HCT116 (cell line): ENCODE measurements at regions not wholly inside any gene's neighbourhood (a gene's known extent, or its start where the extent isn't known, plus 50 kb on each side); places are given as distances from the start of the nearest gene placed in this dataset.

ENCODE experiments used
- ATAC-seq: fragments of 200-7000 bp; cut with Tn5 transposase; 2 replicates; pipeline ENCODE4 v1.9.1; 2020; ENCODE audit warnings: mild to moderate bottlenecking, moderate library complexity
- BruUV-seq: library from RNA; stranded (reverse); fragments of 400-500 nt; replicated peaks from 2 replicates; lab custom pipeline; 2021; lab: Mats Ljungman, UMichigan
- CTCF ChIA-PET: fragments of 300-600 bp; sonication (Branson Sonifier 250); formaldehyde crosslinking; loops from one replicate; lab custom pipeline; 2021; ENCODE audit warnings: antibody characterized with exemption; lab: Charles Lee
- POLR2A ChIA-PET: fragments of 300-600, 350-600 bp; sonication (Branson Sonifier 250); formaldehyde crosslinking; loops from one replicate; lab custom pipeline; 2021; ENCODE audit warnings: antibody characterized with exemption; lab: Charles Lee
- RAD21 ChIA-PET, 2 experiments: fragments of 300-600 bp; sonication (Branson Sonifier 250); formaldehyde crosslinking; loops; one replicate each; lab custom pipeline; 2023; ENCODE audit warnings: low total read pairs in 2 of 2; ENCODE audit not compliant: uncharacterized antibody in 2 of 2, unreplicated experiment in 2 of 2, low non-redundant PET in 1 of 2; lab: Charles Lee
- DNase-seq: peaks from one replicate; pipeline ENCODE4 v3.0.0-alpha.2; 2010; ENCODE audit warnings: low read depth, low spot score
- H2AFZ ChIP-seq: fragments of 200-600 bp; shearing (Covaris generic), sonication (generic); 2 replicates; pipeline ENCODE4 v1.6.1; 2017; ENCODE audit warnings: low read depth, mixed run types, mixed read lengths, antibody characterized with exemption, low read length; ENCODE audit not compliant: poor library complexity, severe bottlenecking
- H3K27ac ChIP-seq: 2 replicates; pipeline ENCODE4 v1.5.1; 2012; ENCODE audit warnings: low read depth, low read length
- H3K27me3 ChIP-seq: fragments of 200-600 bp; sonication (generic); 2 replicates; pipeline ENCODE4 v1.6.1; 2016; ENCODE audit warnings: mixed run types, low read length, mixed read lengths; ENCODE audit not compliant: insufficient read depth
- H3K36me3 ChIP-seq, 2 experiments: fragments of 200-500 bp in 1 of 2; fragments of 200-600 bp in 1 of 2; sonication (Bioruptor generic) in 1 of 2; sonication (generic) in 1 of 2; 2 replicates each; pipeline versions ENCODE4 v1.5.1 to v1.6.1; 2014 to 2016; ENCODE audit warnings: low read length in 2 of 2, inconsistent platforms in 1 of 2, mixed read lengths in 1 of 2, mixed run types in 1 of 2; ENCODE audit not compliant: insufficient read depth in 2 of 2, control insufficient read depth in 1 of 2
- H3K4me1 ChIP-seq, 2 experiments: fragments of 200-600 bp in 1 of 2; sonication (generic) in 1 of 2; 2 replicates each; pipeline versions ENCODE4 v1.5.1 to v1.6.1; 2012 to 2017; ENCODE audit warnings: low read length in 2 of 2, inconsistent platforms in 1 of 2, mild to moderate bottlenecking in 1 of 2, mixed read lengths in 1 of 2, mixed run types in 1 of 2, moderate library complexity in 1 of 2; ENCODE audit not compliant: insufficient read depth in 2 of 2, control insufficient read depth in 1 of 2
- H3K4me2 ChIP-seq: fragments of 200-600 bp; sonication (generic); 2 replicates; pipeline ENCODE4 v1.6.1; 2017; ENCODE audit warnings: mixed run types, low read length, mixed read lengths
- H3K4me3 ChIP-seq, 2 experiments: fragments of 200-600 bp in 1 of 2; sonication (generic) in 1 of 2; replicated peaks in 1 of 2; 2 replicates each; pipeline ENCODE4 v1.5.1; 2011 to 2016; ENCODE audit warnings: low read length in 2 of 2, control low read depth in 1 of 2, low read depth in 1 of 2, mild to moderate bottlenecking in 1 of 2, mixed read lengths in 1 of 2, mixed run types in 1 of 2
- H3K79me2 ChIP-seq: fragments of 200-600 bp; sonication (generic); 2 replicates; pipeline ENCODE4 v1.6.1; 2017; ENCODE audit warnings: mild to moderate bottlenecking, mixed run types, low read length, moderate library complexity, mixed read lengths; ENCODE audit not compliant: insufficient read depth
- H3K9ac ChIP-seq: fragments of 200-600 bp; sonication (generic); 2 replicates; pipeline ENCODE4 v1.6.1; 2016; ENCODE audit warnings: low read length, mixed read lengths
- H3K9me2 ChIP-seq: fragments of 200-600 bp; sonication (generic), shearing (Covaris generic); 2 replicates; pipeline ENCODE4 v1.6.1; 2017; ENCODE audit warnings: mixed run types, mild to moderate bottlenecking, moderate library complexity; ENCODE audit not compliant: insufficient read depth
- H3K9me3 ChIP-seq, 2 experiments: fragments of 200-500 bp in 1 of 2; fragments of 200-600 bp in 1 of 2; sonication (Bioruptor generic) in 1 of 2; sonication (generic) in 1 of 2; 2 replicates each; pipeline ENCODE4 v1.6.1; 2014 to 2017; ENCODE audit warnings: low read length in 2 of 2, mixed read lengths in 2 of 2, inconsistent platforms in 1 of 2, low read depth in 1 of 2, mild to moderate bottlenecking in 1 of 2, mixed run types in 1 of 2, moderate library complexity in 1 of 2; ENCODE audit not compliant: control insufficient read depth in 1 of 2, insufficient read depth in 1 of 2
- H4K20me1 ChIP-seq: fragments of 200-600 bp; sonication (generic), shearing (Covaris generic); 2 replicates; pipeline ENCODE4 v1.6.1; 2017; ENCODE audit warnings: mixed run types, mild to moderate bottlenecking, moderate library complexity; ENCODE audit not compliant: insufficient read depth
- CBX3 ChIP-seq: IDR thresholded peaks from 2 replicates; pipeline ENCODE4 v1.6.1; 2012; ENCODE audit warnings: low read depth
- CEBPB ChIP-seq: IDR thresholded peaks from 2 replicates; pipeline ENCODE4 v1.6.1; 2012; ENCODE audit warnings: low read depth
- ELF1 ChIP-seq: IDR thresholded peaks from 2 replicates; pipeline ENCODE4 v1.6.1; 2012; ENCODE audit warnings: low read depth, borderline replicate concordance
- EZH2 ChIP-seq: fragments of 200-600 bp; sonication (generic); IDR thresholded peaks from 2 replicates; pipeline ENCODE4 v1.6.1; 2017; ENCODE audit warnings: antibody characterized with exemption, mixed run types
- EZH2phosphoT487 ChIP-seq: fragments of 200-600 bp; IDR thresholded peaks from 2 replicates; pipeline ENCODE4 v1.6.1; 2018; ENCODE audit warnings: antibody characterized with exemption, borderline replicate concordance
- JUND ChIP-seq: IDR thresholded peaks from 2 replicates; pipeline ENCODE4 v1.6.1; 2012
- POLR2AphosphoS5 ChIP-seq: IDR thresholded peaks from 2 replicates; pipeline ENCODE4 v1.6.1; 2011; ENCODE audit warnings: mild to moderate bottlenecking, low read depth, low read length, moderate library complexity
- RAD21 ChIP-seq: IDR thresholded peaks from 2 replicates; pipeline ENCODE4 v1.6.1; 2012; ENCODE audit warnings: low read depth, mild to moderate bottlenecking
- SP1 ChIP-seq: IDR thresholded peaks from 2 replicates; pipeline ENCODE4 v1.6.1; 2012; ENCODE audit warnings: low read depth
- TCF7L2 ChIP-seq: IDR thresholded peaks from 2 replicates; pipeline ENCODE4 v1.7.0; 2011; ENCODE audit warnings: borderline replicate concordance, inconsistent platforms; ENCODE audit not compliant: insufficient read depth, insufficient read length; ENCODE audit errors: extremely low read depth
- YY1 ChIP-seq: IDR thresholded peaks from 2 replicates; pipeline ENCODE4 v1.6.1; 2011; ENCODE audit warnings: low read length, low read depth, moderate library complexity, mild to moderate bottlenecking; ENCODE audit not compliant: insufficient replicate concordance; ENCODE audit errors: extremely low read depth
- intact Hi-C: fragments of 100-400 bp; cut with micrococcal nuclease; formaldehyde crosslinking; loops from 2 replicates; pipeline ENCODE4 v1.10.0; 2022
- TF ChIP-seq, protein P1 (sequence below): IDR thresholded peaks from 2 replicates; pipeline ENCODE4 v1.6.1; 2011; ENCODE audit warnings: mild to moderate bottlenecking, low read length, moderate library complexity; ENCODE audit not compliant: insufficient replicate concordance; ENCODE audit errors: extremely low read depth
- TF ChIP-seq, protein P2 (sequence below): IDR thresholded peaks from 2 replicates; pipeline ENCODE4 v1.6.1; 2012
- TF ChIP-seq, protein P3 (sequence below): IDR thresholded peaks from 2 replicates; pipeline ENCODE4 v1.6.1; 2012
- TF ChIP-seq, protein P4 (sequence below), 3 experiments: fragments of 200-600 bp in 1 of 3; sonication (generic) in 1 of 3; IDR thresholded peaks in 2 of 3; conservative IDR thresholded peaks in 1 of 3; 2 replicates each; pipeline ENCODE4 v1.5.1; 2012 to 2017; ENCODE audit warnings: low read depth in 2 of 3, low read length in 2 of 3, antibody characterized with exemption in 1 of 3, borderline replicate concordance in 1 of 3, control low read depth in 1 of 3, mild to moderate bottlenecking in 1 of 3, mixed read lengths in 1 of 3, mixed run types in 1 of 3, moderate library complexity in 1 of 3; ENCODE audit not compliant: insufficient read depth in 1 of 3
- TF ChIP-seq, protein P5 (sequence below): IDR thresholded peaks from 2 replicates; pipeline ENCODE4 v1.6.1; 2012; ENCODE audit warnings: low read depth

DNA sequence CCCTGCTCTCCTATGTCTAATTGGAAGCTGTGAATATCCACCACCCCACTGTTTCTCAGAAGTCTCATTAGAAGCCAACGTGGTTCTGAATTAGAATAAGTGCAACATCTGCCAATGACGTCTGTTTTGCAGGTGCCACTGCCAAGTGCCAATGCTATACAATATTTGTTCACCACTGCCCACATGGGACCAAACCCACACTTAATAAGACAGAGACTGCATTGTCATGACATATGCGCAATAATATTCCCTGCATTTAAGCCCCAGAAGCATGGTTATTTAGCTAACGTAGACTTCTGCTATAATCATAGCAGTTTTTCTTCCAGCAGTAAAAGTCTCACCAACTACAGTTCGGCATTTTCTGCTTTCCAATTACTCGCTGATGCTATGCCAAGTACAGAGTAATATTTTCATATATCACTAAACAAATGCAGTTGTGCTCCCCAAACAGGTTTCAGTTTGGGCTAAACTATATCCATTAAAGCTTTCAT lies 262.5 kb upstream of the PCDH18 start:
- Histone ChIP-seq H3K4me2 (no peak overlapping the region), H3K79me2 (no peaks in the 10 kb centered on the region), H3K36me3 (no peaks in the 10 kb centered on the region), H3K27me3 (no peaks in the 10 kb centered on the region), H3K9me2 (no peaks in the 10 kb centered on the region), H3K27ac (no peak overlapping the region), H2AFZ (no peak overlapping the region), H3K4me1 (no peaks in the 10 kb centered on the region), H4K20me1 (no peaks in the 10 kb centered on the region), H3K4me3 (no peak overlapping the region), H3K9ac (no peak overlapping the region), H3K9me3 (no peaks in the 10 kb centered on the region)
- RAD21 ChIA-PET = no interaction called here
- no peak for ATAC-seq
- intact Hi-C loops = no loop called here
- DNase-seq = no peak
- TF ChIP-seq EZH2 = no peak
- no peak for TF ChIP-seq EZH2phosphoT487
- TF ChIP-seq YY1 = no peak
- TF ChIP-seq POLR2AphosphoS5 = no peak
- TF ChIP-seq JUND = no peak
- TF ChIP-seq CEBPB = no peak
- no peak for TF ChIP-seq CBX3
- TF ChIP-seq, protein P1, sequence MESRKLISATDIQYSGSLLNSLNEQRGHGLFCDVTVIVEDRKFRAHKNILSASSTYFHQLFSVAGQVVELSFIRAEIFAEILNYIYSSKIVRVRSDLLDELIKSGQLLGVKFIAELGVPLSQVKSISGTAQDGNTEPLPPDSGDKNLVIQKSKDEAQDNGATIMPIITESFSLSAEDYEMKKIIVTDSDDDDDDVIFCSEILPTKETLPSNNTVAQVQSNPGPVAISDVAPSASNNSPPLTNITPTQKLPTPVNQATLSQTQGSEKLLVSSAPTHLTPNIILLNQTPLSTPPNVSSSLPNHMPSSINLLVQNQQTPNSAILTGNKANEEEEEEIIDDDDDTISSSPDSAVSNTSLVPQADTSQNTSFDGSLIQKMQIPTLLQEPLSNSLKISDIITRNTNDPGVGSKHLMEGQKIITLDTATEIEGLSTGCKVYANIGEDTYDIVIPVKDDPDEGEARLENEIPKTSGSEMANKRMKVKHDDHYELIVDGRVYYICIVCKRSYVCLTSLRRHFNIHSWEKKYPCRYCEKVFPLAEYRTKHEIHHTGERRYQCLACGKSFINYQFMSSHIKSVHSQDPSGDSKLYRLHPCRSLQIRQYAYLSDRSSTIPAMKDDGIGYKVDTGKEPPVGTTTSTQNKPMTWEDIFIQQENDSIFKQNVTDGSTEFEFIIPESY = no peak
- TF ChIP-seq ELF1 = no peak
- TF ChIP-seq, protein P2, sequence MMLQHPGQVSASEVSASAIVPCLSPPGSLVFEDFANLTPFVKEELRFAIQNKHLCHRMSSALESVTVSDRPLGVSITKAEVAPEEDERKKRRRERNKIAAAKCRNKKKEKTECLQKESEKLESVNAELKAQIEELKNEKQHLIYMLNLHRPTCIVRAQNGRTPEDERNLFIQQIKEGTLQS = no peak
- TF ChIP-seq TCF7L2 = no peak
- TF ChIP-seq, protein P3, sequence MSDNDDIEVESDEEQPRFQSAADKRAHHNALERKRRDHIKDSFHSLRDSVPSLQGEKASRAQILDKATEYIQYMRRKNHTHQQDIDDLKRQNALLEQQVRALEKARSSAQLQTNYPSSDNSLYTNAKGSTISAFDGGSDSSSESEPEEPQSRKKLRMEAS = no peak
- TF ChIP-seq, protein P4, sequence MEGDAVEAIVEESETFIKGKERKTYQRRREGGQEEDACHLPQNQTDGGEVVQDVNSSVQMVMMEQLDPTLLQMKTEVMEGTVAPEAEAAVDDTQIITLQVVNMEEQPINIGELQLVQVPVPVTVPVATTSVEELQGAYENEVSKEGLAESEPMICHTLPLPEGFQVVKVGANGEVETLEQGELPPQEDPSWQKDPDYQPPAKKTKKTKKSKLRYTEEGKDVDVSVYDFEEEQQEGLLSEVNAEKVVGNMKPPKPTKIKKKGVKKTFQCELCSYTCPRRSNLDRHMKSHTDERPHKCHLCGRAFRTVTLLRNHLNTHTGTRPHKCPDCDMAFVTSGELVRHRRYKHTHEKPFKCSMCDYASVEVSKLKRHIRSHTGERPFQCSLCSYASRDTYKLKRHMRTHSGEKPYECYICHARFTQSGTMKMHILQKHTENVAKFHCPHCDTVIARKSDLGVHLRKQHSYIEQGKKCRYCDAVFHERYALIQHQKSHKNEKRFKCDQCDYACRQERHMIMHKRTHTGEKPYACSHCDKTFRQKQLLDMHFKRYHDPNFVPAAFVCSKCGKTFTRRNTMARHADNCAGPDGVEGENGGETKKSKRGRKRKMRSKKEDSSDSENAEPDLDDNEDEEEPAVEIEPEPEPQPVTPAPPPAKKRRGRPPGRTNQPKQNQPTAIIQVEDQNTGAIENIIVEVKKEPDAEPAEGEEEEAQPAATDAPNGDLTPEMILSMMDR (IDR thresholded peaks at IDR 0.05 in 2 of 3, conservative IDR thresholded peaks at IDR 0.05 in 1 of 3; ENCODE audit: borderline replicate concordance in 1 of 3, insufficient read depth in 1 of 3, low read depth in 2 of 3, low read length in 2 of 3) = no peak
- TF ChIP-seq, protein P5, sequence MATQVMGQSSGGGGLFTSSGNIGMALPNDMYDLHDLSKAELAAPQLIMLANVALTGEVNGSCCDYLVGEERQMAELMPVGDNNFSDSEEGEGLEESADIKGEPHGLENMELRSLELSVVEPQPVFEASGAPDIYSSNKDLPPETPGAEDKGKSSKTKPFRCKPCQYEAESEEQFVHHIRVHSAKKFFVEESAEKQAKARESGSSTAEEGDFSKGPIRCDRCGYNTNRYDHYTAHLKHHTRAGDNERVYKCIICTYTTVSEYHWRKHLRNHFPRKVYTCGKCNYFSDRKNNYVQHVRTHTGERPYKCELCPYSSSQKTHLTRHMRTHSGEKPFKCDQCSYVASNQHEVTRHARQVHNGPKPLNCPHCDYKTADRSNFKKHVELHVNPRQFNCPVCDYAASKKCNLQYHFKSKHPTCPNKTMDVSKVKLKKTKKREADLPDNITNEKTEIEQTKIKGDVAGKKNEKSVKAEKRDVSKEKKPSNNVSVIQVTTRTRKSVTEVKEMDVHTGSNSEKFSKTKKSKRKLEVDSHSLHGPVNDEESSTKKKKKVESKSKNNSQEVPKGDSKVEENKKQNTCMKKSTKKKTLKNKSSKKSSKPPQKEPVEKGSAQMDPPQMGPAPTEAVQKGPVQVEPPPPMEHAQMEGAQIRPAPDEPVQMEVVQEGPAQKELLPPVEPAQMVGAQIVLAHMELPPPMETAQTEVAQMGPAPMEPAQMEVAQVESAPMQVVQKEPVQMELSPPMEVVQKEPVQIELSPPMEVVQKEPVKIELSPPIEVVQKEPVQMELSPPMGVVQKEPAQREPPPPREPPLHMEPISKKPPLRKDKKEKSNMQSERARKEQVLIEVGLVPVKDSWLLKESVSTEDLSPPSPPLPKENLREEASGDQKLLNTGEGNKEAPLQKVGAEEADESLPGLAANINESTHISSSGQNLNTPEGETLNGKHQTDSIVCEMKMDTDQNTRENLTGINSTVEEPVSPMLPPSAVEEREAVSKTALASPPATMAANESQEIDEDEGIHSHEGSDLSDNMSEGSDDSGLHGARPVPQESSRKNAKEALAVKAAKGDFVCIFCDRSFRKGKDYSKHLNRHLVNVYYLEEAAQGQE = no peak
- no peak for TF ChIP-seq SP1
- TF ChIP-seq RAD21 = no peak
- POLR2A ChIA-PET = no interaction called here
- BruUV-seq = no TSS peak
- CTCF ChIA-PET = no interaction called here
